DOHH2 (cell line): ENCODE measurements at regions not wholly inside any gene's neighbourhood (a gene's known extent, or its start where the extent isn't known, plus 50 kb on each side); places are given as distances from the start of the nearest gene placed in this dataset.

Experiments
- H3F3A ChIP-seq: fragments of 200-600 bp; sonication (generic), shearing (Covaris generic); 2 replicates; pipeline ENCODE4 v1.6.0; 2016; ENCODE audit warnings: antibody characterized with exemption, mild to moderate bottlenecking; ENCODE audit not compliant: control insufficient read depth, insufficient read depth
- H3K27ac ChIP-seq: fragments of 200-600 bp; sonication (generic); 2 replicates; pipeline ENCODE4 v1.5.1; 2014; ENCODE audit warnings: low read depth, mild to moderate bottlenecking, low read length, moderate library complexity
- H3K27me3 ChIP-seq: fragments of 200-600 bp; sonication (generic); 2 replicates; pipeline ENCODE4 v1.6.1; 2014; ENCODE audit warnings: mild to moderate bottlenecking, low read length, mixed read lengths; ENCODE audit not compliant: control insufficient read depth
- H3K36me3 ChIP-seq: fragments of 200-600 bp; sonication (generic); 2 replicates; pipeline ENCODE4 v1.6.1; 2014; ENCODE audit warnings: mild to moderate bottlenecking, low read length, moderate library complexity, mixed read lengths; ENCODE audit not compliant: control insufficient read depth
- H3K4me1 ChIP-seq: fragments of 200-600 bp; sonication (generic); 2 replicates; pipeline ENCODE4 v1.6.1; 2014; ENCODE audit warnings: mild to moderate bottlenecking, low read length, mixed read lengths; ENCODE audit not compliant: control insufficient read depth
- H3K4me2 ChIP-seq: fragments of 200-600 bp; sonication (generic); 2 replicates; pipeline ENCODE4 v1.6.0; 2014; ENCODE audit warnings: mild to moderate bottlenecking, low read length, moderate library complexity
- H3K4me3 ChIP-seq: fragments of 200-600 bp; sonication (generic); 2 replicates; pipeline ENCODE4 v1.5.1; 2014; ENCODE audit warnings: mild to moderate bottlenecking, low read length, mixed read lengths
- H3K79me2 ChIP-seq: fragments of 200-600 bp; sonication (generic); 2 replicates; pipeline ENCODE4 v1.6.1; 2014; ENCODE audit warnings: mild to moderate bottlenecking, low read length, mixed read lengths; ENCODE audit not compliant: control insufficient read depth
- H3K9me2 ChIP-seq: fragments of 200-600 bp; sonication (generic); replicated peaks from 2 replicates; pipeline ENCODE4 v1.6.1; 2014; ENCODE audit warnings: mild to moderate bottlenecking, low read length, mixed read lengths; ENCODE audit not compliant: control insufficient read depth
- H3K9me3 ChIP-seq: fragments of 200-600 bp; sonication (generic); 2 replicates; pipeline ENCODE4 v1.6.1; 2014; ENCODE audit warnings: antibody characterized with exemption, low read length, mixed read lengths; ENCODE audit not compliant: control insufficient read depth, insufficient read depth
- H4K20me1 ChIP-seq: fragments of 200-600 bp; sonication (generic); 2 replicates; pipeline ENCODE4 v1.6.0; 2014; ENCODE audit warnings: low read depth, mild to moderate bottlenecking, antibody characterized with exemption, low read length, moderate library complexity; ENCODE audit not compliant: control insufficient read depth, insufficient read depth
- CTCF ChIP-seq: fragments of 200-600 bp; sonication (generic); IDR thresholded peaks from one replicate; pipeline ENCODE4 v1.5.1; 2014; ENCODE audit warnings: antibody characterized with exemption, mild to moderate bottlenecking, low read depth, low read length; ENCODE audit not compliant: poor library complexity, severe bottlenecking
- EZH2phosphoT487 ChIP-seq: fragments of 200-600 bp; sonication (generic); IDR thresholded peaks from 2 replicates; pipeline ENCODE4 v1.6.1; 2017; ENCODE audit warnings: borderline replicate concordance, mild to moderate bottlenecking, antibody characterized with exemption, low read length, moderate library complexity, mixed read lengths

GRCh38 chr10:111890046-111890445 is 293.5 kb downstream of the GPAM start:
- no peak for TF ChIP-seq EZH2phosphoT487
- Histone ChIP-seq H3K27me3 (no peaks in the 10 kb centered on the region), H3K27ac (no peak overlapping the region), H4K20me1 (no peaks in the 10 kb centered on the region), H3K9me3 (no peaks in the 10 kb centered on the region), H3F3A (no peaks in the 10 kb centered on the region), H3K36me3 (no peaks in the 10 kb centered on the region), H3K79me2 (no peaks in the 10 kb centered on the region), H3K4me2 (no peak overlapping the region), H3K9me2 (no peaks in the 10 kb centered on the region), H3K4me1 (no peaks in the 10 kb centered on the region), H3K4me3 (no peak overlapping the region)

GRCh38 chr10:111916011-111916410 is 267.6 kb downstream of the GPAM start:
- TF ChIP-seq CTCF, result no peak
- no peak for TF ChIP-seq EZH2phosphoT487
- no peaks in the 10 kb centered on the region for H3F3A ChIP-seq
- H3K4me3 ChIP-seq, result no peak overlapping the region
- no peaks in the 10 kb centered on the region for H3K36me3 ChIP-seq
- H4K20me1 ChIP-seq, result no peaks in the 10 kb centered on the region
- no peak overlapping the region for H3K4me2 ChIP-seq
- H3K9me3 ChIP-seq, result no peaks in the 10 kb centered on the region
- H3K27ac ChIP-seq, result no peak overlapping the region
- H3K79me2 ChIP-seq, result no peaks in the 10 kb centered on the region
- H3K27me3 ChIP-seq, result no peaks in the 10 kb centered on the region
- H3K9me2 ChIP-seq, result no peaks in the 10 kb centered on the region
- no peaks in the 10 kb centered on the region for H3K4me1 ChIP-seq

- Histone ChIP-seq H4K20me1 (no peaks in the 10 kb centered on the region), H3K27ac (no peak overlapping the region), H3K27me3 (no peaks in the 10 kb centered on the region), H3K36me3 (no peaks in the 10 kb centered on the region), H3K79me2 (no peaks in the 10 kb centered on the region), H3K4me2 (no peak overlapping the region), H3K9me3 (no peaks in the 10 kb centered on the region), H3F3A (no peaks in the 10 kb centered on the region), H3K4me3 (no peak overlapping the region), H3K4me1 (no peaks in the 10 kb centered on the region), H3K9me2 (no peaks in the 10 kb centered on the region)
- no peak for TF ChIP-seq EZH2phosphoT487
- TF ChIP-seq CTCF, result no peak
These were observed 261.7 kb downstream of the GPAM start for GRCh38 chr10:111921821-111922220.

GRCh38 chr10:111923032-111923431 is 260.5 kb downstream of the GPAM start:
- no peak overlapping the region for H3K4me3 ChIP-seq
- no peaks in the 10 kb centered on the region for H3K36me3 ChIP-seq
- H3K4me1 ChIP-seq, result no peaks in the 10 kb centered on the region
- no peaks in the 10 kb centered on the region for H3K9me3 ChIP-seq
- no peak for TF ChIP-seq CTCF
- TF ChIP-seq EZH2phosphoT487, result no peak
- H4K20me1 ChIP-seq, result no peaks in the 10 kb centered on the region
- no peaks in the 10 kb centered on the region for H3K27me3 ChIP-seq
- no peak overlapping the region for H3K4me2 ChIP-seq
- no peaks in the 10 kb centered on the region for H3F3A ChIP-seq
- H3K27ac ChIP-seq, result no peak overlapping the region
- no peaks in the 10 kb centered on the region for H3K79me2 ChIP-seq
- H3K9me2 ChIP-seq, result no peaks in the 10 kb centered on the region
